Thymus (tissue), 11 donors: ENCODE measurements at regions not wholly inside any gene's neighbourhood (a gene's known extent, or its start where the extent isn't known, plus 50 kb on each side); places are given as distances from the start of the nearest gene placed in this dataset.

ENCODE experiments used
- DNase-seq, 9 donors: peaks; one replicate each; pipeline ENCODE4 v3.0.0-alpha.2; 2013; ENCODE audit warnings: low spot score in 9 of 9, low read depth in 6 of 9, missing footprints in 1 of 9
- H3K27ac ChIP-seq, 2 donors: one replicate each; pipeline ENCODE4 v1.5.1; 2013; ENCODE audit warnings: control low read depth in 1 of 2, low read depth in 1 of 2, low read length in 1 of 2, mild to moderate bottlenecking in 1 of 2, moderate library complexity in 1 of 2
- H3K27me3 ChIP-seq, 2 donors: one replicate each; pipeline ENCODE4 v1.5.1; 2013; ENCODE audit warnings: low read length in 1 of 2; ENCODE audit not compliant: control insufficient read depth in 2 of 2, insufficient read depth in 1 of 2
- H3K36me3 ChIP-seq, 2 donors: one replicate each; pipeline ENCODE4 v1.5.1; 2013; ENCODE audit warnings: low read length in 1 of 2, mild to moderate bottlenecking in 1 of 2, moderate library complexity in 1 of 2; ENCODE audit not compliant: control insufficient read depth in 2 of 2, insufficient read depth in 2 of 2
- H3K4me1 ChIP-seq, 2 donors: one replicate each; pipeline ENCODE4 v1.5.1; 2013; ENCODE audit warnings: low read length in 2 of 2; ENCODE audit not compliant: control insufficient read depth in 2 of 2, insufficient read depth in 2 of 2
- H3K4me3 ChIP-seq, 2 donors: one replicate each; pipeline ENCODE4 v1.5.1; 2013; ENCODE audit warnings: low read length in 2 of 2, control low read depth in 1 of 2, mild to moderate bottlenecking in 1 of 2
- H3K9me3 ChIP-seq, 2 donors: one replicate each; pipeline ENCODE4 v1.5.1; 2013; ENCODE audit warnings: low read length in 1 of 2, mild to moderate bottlenecking in 1 of 2; ENCODE audit not compliant: control insufficient read depth in 2 of 2, insufficient read depth in 1 of 2
- WGBS: extraction: QIAGEN DNeasy Blood & Tissue Kit; methylation state at CpG from one replicate; pipeline ENCODE4 v1.1.7; 2013; 5-methylcytosine and 5-hydroxymethylcytosine counted together
- donor health status: healthy.

GRCh38 chr5:82346399-82347165, 68.4 kb upstream of the RPS23 start:
- peaks cover 0 to 3% of the 10 kb centered on the region in 2 donors for H3K36me3 ChIP-seq
- no peak for DNase-seq
- 91% methylated on average over 10 of the region's 10 CpGs for WGBS
- no peaks in the 10 kb centered on the region for H3K27me3 ChIP-seq
- H3K4me3 ChIP-seq = no peak overlapping the region
- H3K4me1 ChIP-seq = peaks cover 34 to 67% of the 10 kb centered on the region in 2 donors
- H3K27ac ChIP-seq = peak overlapping the region; percentile 11 to 72
- H3K9me3 ChIP-seq = no peaks in the 10 kb centered on the region

- Histone ChIP-seq H3K4me1 (peaks cover 47 to 82% of the 10 kb centered on the region in 2 donors), H3K9me3 (no peaks in the 10 kb centered on the region), H3K4me3 (no peak overlapping the region), H3K27ac (peak overlapping the region in 1 of 2 donors; percentile 50), H3K27me3 (no peaks in the 10 kb centered on the region), H3K36me3 (peaks cover 0 to 3% of the 10 kb centered on the region in 2 donors)
- no peak for DNase-seq
- 92% methylated on average over 3 of the region's 3 CpGs for WGBS
Observed at GRCh38 chr5:82345108-82345507, 67.0 kb upstream of the RPS23 start.

- peak in 1 of 9 donors; percentile 61 for DNase-seq
- Histone ChIP-seq H3K27ac (peak overlapping the region in 1 of 2 donors; percentile 86), H3K36me3 (no peaks in the 10 kb centered on the region), H3K27me3 (no peaks in the 10 kb centered on the region), H3K4me3 (peak overlapping the region in 1 of 2 donors; percentile 21), H3K9me3 (no peaks in the 10 kb centered on the region), H3K4me1 (peaks cover 24 to 58% of the 10 kb centered on the region in 2 donors)
- WGBS = 9% methylated on average over 1 of the region's 1 CpG
Observed at GRCh38 chr5:82341325-82341724, 63.2 kb upstream of the RPS23 start.

DNA sequence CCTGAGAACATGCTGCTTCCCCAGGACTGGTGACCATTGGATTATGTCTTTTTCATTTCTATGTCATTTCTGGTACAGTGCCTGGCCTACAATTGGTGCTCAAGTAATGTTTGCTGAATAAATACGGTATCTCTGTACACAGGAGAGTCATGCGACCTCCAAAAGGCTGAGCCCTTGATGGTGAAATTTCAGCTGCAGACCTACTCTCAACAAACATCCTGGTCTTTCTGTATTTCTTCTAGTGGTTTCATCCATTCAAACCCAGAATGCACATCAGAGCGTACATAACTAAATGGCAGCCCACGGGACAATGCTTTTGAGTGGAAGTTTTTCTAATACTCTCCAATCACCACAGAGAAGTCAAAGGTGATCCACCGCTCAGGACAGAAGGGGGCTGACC, 62.6 kb upstream of the RPS23 start:
- H3K4me1 ChIP-seq = peaks cover 24 to 54% of the 10 kb centered on the region in 2 donors
- H3K9me3 ChIP-seq = no peaks in the 10 kb centered on the region
- DNase-seq = no peak
- H3K27me3 ChIP-seq = no peaks in the 10 kb centered on the region
- no peaks in the 10 kb centered on the region for H3K36me3 ChIP-seq
- WGBS = 65% methylated on average over 5 of the region's 5 CpGs
- H3K27ac ChIP-seq = peak overlapping the region in 1 of 2 donors; percentile 86
- H3K4me3 ChIP-seq = no peak overlapping the region

DNA sequence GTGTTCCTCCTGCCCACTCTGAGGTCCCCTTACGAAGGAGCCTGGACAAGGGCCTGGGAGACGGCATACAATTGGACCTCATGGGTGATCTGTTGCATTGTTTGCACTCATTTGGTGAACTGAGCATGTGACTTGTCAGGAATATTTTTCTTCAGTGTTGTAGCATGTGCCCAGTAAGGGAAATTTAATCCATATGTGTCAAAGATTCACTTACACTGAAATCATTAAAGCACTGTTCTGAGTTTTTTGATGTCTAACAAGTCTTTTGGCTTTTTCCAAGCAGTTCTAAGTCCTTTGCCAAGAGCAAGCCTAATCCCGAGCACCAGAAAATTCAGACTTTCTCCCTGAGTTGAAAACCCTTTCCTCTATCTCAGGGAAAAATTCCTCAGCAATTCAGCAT, 61.6 kb upstream of the RPS23 start:
- H3K36me3 ChIP-seq = no peaks in the 10 kb centered on the region
- peak overlapping the region in 1 of 2 donors; percentile 86 for H3K27ac ChIP-seq
- no peak overlapping the region for H3K4me3 ChIP-seq
- DNase-seq = no peak
- H3K27me3 ChIP-seq = no peaks in the 10 kb centered on the region
- 93% methylated on average over 3 of the region's 3 CpGs for WGBS
- H3K9me3 ChIP-seq = no peaks in the 10 kb centered on the region
- H3K4me1 ChIP-seq = peaks cover 24 to 44% of the 10 kb centered on the region in 2 donors

GRCh38 chr5:82338771-82339373, 60.7 kb upstream of the RPS23 start:
- H3K27ac ChIP-seq = no peak overlapping the region
- no peak for DNase-seq
- 96% methylated on average over 5 of the region's 5 CpGs for WGBS
- H3K4me3 ChIP-seq = no peak overlapping the region
- H3K9me3 ChIP-seq = no peaks in the 10 kb centered on the region
- H3K27me3 ChIP-seq = no peaks in the 10 kb centered on the region
- peaks cover 24 to 40% of the 10 kb centered on the region in 2 donors for H3K4me1 ChIP-seq
- no peaks in the 10 kb centered on the region for H3K36me3 ChIP-seq

GRCh38 chr5:82336959-82337351, 58.8 kb upstream of the RPS23 start:
- Histone ChIP-seq H3K4me1 (peaks cover 24 to 30% of the 10 kb centered on the region in 2 donors), H3K36me3 (no peaks in the 10 kb centered on the region), H3K9me3 (no peaks in the 10 kb centered on the region), H3K27ac (no peak overlapping the region), H3K4me3 (no peak overlapping the region), H3K27me3 (no peaks in the 10 kb centered on the region)
- no peak for DNase-seq
- 95% methylated on average over 1 of the region's 1 CpG for WGBS

GRCh38 chr5:82336226-82336958, 58.2 kb upstream of the RPS23 start:
- Histone ChIP-seq H3K9me3 (no peaks in the 10 kb centered on the region), H3K4me1 (peaks cover 23 to 29% of the 10 kb centered on the region in 2 donors), H3K4me3 (no peak overlapping the region), H3K36me3 (no peaks in the 10 kb centered on the region), H3K27ac (no peak overlapping the region), H3K27me3 (no peaks in the 10 kb centered on the region)
- no peak for DNase-seq
- WGBS = 99% methylated on average over 3 of the region's 3 CpGs

GRCh38 chr5:82335806-82336205, 57.7 kb upstream of the RPS23 start:
- Histone ChIP-seq H3K4me3 (no peak overlapping the region), H3K9me3 (no peaks in the 10 kb centered on the region), H3K27me3 (no peaks in the 10 kb centered on the region), H3K4me1 (peaks cover 17 to 23% of the 10 kb centered on the region in 2 donors), H3K36me3 (no peaks in the 10 kb centered on the region), H3K27ac (no peak overlapping the region)
- DNase-seq = no peak
- WGBS = 99% methylated on average over 5 of the region's 5 CpGs
